ENCODE measurements at regions not wholly inside any gene's neighbourhood (a gene's known extent, or its start where the extent isn't known, plus 50 kb on each side); places are given as distances from the start of the nearest gene placed in this dataset.

DNA sequence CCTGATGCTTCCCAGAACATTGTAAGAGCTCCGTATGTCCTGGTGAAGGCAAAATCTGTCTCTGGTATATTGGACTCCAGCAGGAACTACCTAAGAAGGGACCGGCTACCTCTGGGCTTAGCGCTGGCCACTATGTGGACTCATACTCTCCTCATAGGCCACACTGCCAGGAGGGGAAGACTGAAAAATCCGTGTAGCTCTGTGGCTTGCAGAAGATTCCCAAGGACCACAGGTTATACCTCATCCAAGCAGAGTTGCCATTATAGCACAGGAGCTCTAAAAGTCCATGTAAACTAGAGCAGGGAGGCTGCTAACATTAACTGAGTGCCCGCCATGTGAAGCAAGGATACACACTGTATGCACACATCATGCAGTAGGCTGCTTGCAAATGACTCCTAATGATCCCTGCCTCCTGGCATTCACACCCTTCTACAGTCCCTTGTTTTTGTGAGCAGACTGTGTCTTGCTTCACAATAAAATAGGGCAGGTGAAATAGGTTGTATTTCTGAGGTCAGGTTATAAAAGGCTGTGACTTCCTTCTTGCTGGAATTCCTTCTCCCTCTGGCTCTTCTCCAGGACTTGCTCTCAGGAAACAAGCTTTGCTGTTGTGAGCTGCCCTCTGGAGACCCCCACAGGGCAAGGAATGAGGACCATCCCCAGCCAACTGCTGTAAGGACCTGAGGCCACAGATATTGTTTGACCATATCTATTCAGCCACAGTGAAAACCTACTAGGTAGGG, 192.6 kb upstream of the UBL3 start:
- peaks cover 13% of the 10 kb centered on the region for H3K4me1 Mint-ChIP-seq
- no peak overlapping the region for H3K4me3 Mint-ChIP-seq
- H3K27ac Mint-ChIP-seq: no peak overlapping the region
- no peak for ATAC-seq
- no peak for DNase-seq (ENCODE audit: low spot score in 2 of 2)
- no peaks in the 10 kb centered on the region for H3K36me3 Mint-ChIP-seq
- H3K9me3 Mint-ChIP-seq: no peaks in the 10 kb centered on the region

DNA sequence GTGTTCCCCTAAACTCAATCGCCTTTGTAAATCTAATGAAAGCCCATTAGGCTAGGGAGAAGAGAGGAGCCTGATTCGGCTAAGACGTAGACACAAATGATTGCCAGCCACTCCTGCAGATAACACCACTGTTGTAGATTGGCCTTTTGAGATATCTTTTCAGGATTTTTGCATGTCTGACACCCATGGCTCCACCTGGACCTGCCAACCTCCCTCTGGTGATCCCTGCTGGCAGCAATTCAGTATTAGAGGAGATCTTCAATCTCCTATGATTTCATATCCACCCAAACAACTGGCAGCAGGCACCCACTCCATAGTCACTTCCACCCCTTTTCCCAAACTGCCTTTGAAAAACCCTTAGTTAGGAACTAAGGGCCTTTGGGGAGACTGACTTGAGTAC, 191.9 kb upstream of the UBL3 start:
- DNase-seq (ENCODE audit: low spot score in 2 of 2) (no peak), ATAC-seq (no peak)
- H3K36me3 Mint-ChIP-seq: no peaks in the 10 kb centered on the region
- H3K27ac Mint-ChIP-seq: no peak overlapping the region
- peaks cover 10% of the 10 kb centered on the region for H3K4me1 Mint-ChIP-seq
- H3K4me3 Mint-ChIP-seq: no peak overlapping the region
- H3K9me3 Mint-ChIP-seq: no peaks in the 10 kb centered on the region

DNA sequence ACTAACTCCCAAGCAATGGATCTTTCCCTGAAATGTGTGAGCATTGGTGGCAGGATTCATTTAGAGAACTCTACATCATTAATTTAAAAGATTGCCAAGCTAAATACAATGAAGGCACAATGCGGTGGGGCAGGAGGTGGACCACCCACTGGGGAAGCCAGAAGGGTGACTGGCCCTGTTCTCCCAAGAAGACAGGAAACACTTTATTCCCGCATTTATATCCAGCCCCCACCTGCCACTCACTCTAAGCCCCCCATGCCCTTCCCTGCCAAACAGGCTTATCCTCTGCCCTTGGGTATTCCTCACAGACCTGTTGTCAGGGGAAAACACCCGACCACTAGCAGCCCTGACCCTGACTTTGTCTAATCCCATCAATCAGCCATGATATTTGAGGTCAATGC, 189.1 kb upstream of the UBL3 start:
- Mint-ChIP-seq H3K36me3 (no peaks in the 10 kb centered on the region), H3K4me1 (no peaks in the 10 kb centered on the region), H3K4me3 (no peak overlapping the region), H3K27ac (no peak overlapping the region), H3K9me3 (no peaks in the 10 kb centered on the region)
- DNase-seq (ENCODE audit: low spot score in 2 of 2): no peak
- no peak for ATAC-seq

DNA sequence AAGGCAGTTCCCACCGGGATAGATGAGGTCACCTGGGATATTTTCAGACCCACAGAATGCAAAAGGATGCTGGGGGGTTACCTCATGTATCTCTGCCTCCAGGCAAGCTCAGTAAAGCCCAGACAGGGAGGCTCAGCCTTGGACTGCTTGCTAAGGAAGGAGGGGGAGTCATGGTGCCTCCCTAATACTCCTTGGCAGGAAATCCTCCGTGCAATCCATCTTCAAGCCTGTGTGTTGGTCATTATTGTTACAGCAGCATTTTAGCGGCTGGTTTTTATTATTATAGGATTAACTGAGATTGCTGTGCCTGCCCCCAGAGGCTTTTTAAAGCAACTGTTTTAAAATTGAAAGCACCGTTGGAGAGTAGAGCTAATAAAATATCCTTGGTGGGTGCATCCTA, 188.5 kb upstream of the UBL3 start:
- Mint-ChIP-seq H3K27ac (no peak overlapping the region), H3K9me3 (no peaks in the 10 kb centered on the region)

DNA sequence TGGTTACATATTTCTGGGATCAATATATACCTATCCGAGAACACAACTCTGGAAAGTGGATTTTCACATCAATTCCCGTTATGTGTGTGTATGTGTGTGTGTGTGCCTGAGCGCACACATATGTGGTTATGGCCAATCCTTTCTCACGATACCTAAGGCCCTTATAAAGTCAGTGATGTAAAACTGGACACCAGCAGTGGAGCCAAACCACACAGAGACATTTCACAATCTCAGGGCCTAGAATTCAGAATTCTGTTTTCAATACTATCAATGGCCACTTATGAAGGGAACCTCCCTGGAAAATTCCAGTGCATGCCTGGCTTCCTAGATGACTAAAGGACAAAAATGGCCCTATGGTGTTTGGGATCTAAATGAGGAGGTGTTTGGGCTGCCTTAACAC, 187.3 kb upstream of the UBL3 start:
- ATAC-seq (no peak), DNase-seq (ENCODE audit: low spot score in 2 of 2) (no peak)
- no peaks in the 10 kb centered on the region for H3K36me3 Mint-ChIP-seq
- no peak overlapping the region for H3K4me3 Mint-ChIP-seq
- no peak overlapping the region for H3K27ac Mint-ChIP-seq
- no peaks in the 10 kb centered on the region for H3K9me3 Mint-ChIP-seq
- H3K4me1 Mint-ChIP-seq: peaks cover 9% of the 10 kb centered on the region

More for the DNA sequence above, 188.5 kb upstream of the UBL3 start:
- DNase-seq (ENCODE audit: low spot score in 2 of 2) (no peak), ATAC-seq (no peak)
- Mint-ChIP-seq H3K4me3 (no peak overlapping the region), H3K36me3 (no peaks in the 10 kb centered on the region), H3K4me1 (peaks cover 2% of the 10 kb centered on the region)

DNA sequence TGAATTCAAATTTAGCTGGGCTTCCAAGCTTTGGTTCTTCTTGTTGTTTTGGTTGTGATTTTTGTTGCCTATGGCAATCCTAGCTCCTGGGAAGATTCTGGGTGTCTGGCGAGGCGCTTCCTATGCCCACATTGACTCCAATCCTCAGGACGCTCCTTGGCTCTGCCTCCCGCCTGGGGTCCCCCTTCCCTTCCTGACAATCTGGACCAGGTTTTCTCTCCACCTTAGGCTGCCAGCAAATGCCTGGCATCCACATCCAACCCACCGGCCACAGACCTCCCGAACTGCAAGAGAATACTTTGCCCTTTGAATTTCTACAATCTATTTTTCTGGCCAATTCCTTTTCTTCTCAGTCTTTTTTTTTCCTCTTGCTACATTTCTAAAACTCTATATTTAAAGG, 186.9 kb upstream of the UBL3 start:
- Mint-ChIP-seq H3K27ac (no peak overlapping the region), H3K4me3 (no peak overlapping the region), H3K36me3 (no peaks in the 10 kb centered on the region), H3K9me3 (no peaks in the 10 kb centered on the region), H3K4me1 (peaks cover 9% of the 10 kb centered on the region)
- no peak for ATAC-seq
- DNase-seq (ENCODE audit: low spot score in 2 of 2): no peak

DNA sequence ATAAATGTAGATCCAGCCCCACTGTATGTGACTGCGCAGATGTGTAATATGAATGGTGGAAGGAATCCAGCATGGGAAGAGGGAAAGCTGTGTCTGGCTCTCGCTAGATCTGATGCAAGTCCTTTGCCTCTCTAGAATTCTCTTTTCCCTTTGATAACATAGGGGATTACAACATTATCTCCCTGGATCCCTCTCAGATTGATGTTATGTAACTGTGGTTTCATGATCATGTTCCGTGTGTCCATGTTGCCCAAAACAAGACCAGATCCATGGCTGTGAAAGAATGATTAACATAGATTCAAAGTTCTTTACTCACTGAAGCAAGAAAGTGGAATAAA, 184.0 kb upstream of the UBL3 start:
- H3K27ac Mint-ChIP-seq: no peak overlapping the region
- H3K36me3 Mint-ChIP-seq: no peaks in the 10 kb centered on the region
- no peak for ATAC-seq
- no peak overlapping the region for H3K4me3 Mint-ChIP-seq
- no peak for DNase-seq (ENCODE audit: low spot score in 2 of 2)
- H3K4me1 Mint-ChIP-seq: peaks cover 9% of the 10 kb centered on the region
- H3K9me3 Mint-ChIP-seq: no peaks in the 10 kb centered on the region

DNA sequence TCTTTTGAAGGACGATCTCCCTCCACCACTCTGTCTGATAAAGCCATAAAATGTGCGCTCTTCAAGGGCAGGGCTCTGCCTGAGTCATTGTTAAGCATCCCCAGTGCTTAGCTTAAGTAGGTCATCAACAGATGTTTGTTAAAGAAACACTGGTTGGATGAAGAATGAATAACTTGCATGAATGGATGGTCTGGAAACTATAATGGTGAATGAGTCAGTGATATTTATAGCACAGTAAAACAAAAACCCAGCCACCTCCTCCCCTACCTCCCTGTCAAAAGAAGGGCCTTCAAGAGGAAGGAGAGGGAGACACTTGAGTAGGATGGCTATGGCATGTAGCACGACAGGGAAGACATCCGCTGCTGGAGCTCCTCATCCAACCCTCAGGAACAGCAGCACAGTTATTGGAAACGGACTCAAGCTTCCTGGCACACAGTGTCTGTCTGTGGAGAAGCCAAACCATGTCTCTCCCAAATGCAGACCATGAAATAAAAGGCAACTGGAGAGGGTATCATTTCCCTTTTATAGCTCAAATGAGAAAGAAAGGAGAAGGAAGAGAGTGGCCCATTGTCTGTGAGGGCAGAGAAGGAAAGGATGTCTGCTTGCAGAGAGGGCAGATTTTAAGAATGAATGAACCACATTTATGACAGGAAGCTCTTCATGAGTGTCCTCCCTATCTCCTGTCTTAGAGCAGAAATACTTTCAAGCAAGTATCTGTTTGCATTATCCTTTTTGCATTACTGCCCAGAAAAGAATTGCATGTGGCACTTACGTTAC, 183.5 kb upstream of the UBL3 start:
- peak; percentile 87 for ATAC-seq

DNA sequence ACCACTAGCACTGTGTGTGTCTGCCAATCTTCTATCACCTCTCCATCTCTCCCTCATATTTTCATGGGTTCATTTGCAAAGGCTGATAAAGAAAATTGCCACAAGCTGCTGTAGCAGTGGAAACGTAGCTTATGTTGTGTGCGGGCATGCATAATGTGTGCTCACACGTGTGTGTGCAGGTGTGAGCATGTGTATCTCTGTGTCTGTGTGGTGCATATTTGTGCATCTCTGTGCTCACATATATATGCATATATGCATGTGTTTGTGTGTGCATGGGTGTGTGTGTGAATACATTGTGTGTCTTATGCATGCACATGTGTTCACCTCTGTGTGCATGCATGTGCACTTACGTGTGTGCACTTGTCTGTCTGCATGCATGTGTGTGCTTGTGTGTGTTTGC, 181.8 kb upstream of the UBL3 start:
- H3K27ac Mint-ChIP-seq: no peak overlapping the region
- H3K36me3 Mint-ChIP-seq: no peaks in the 10 kb centered on the region
- DNase-seq (ENCODE audit: low spot score in 2 of 2) (no peak), ATAC-seq (no peak)
- no peak overlapping the region for H3K4me3 Mint-ChIP-seq
- H3K9me3 Mint-ChIP-seq: no peaks in the 10 kb centered on the region
- H3K4me1 Mint-ChIP-seq: peaks cover 9% of the 10 kb centered on the region

More for the DNA sequence above, 183.5 kb upstream of the UBL3 start:
- no peaks in the 10 kb centered on the region for H3K9me3 Mint-ChIP-seq
- DNase-seq (ENCODE audit: low spot score in 2 of 2): no peak
- H3K4me3 Mint-ChIP-seq: no peak overlapping the region
- peaks cover 9% of the 10 kb centered on the region for H3K4me1 Mint-ChIP-seq
- no peaks in the 10 kb centered on the region for H3K36me3 Mint-ChIP-seq
- no peak overlapping the region for H3K27ac Mint-ChIP-seq

DNA sequence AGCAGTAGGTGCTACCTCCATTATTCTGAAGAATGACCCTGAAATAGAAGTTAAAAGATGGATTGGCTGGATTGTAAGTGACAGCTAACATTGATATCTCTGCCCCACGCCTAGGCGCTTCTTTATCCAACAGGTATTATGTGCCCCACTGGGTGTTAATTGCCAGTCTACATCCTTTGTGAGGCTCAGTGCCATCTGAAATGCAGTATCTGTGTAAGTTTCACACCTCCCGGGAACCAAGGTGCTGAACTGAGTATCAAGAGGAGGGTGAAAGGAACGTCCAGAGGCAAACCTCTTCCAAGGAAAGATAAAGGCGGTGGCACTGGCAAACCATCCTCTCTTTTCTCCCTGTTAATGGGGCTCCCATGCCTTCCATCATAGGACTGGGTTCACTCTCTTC, 181.1 kb upstream of the UBL3 start:
- ATAC-seq: no peak
- H3K9me3 Mint-ChIP-seq: no peaks in the 10 kb centered on the region
- no peak overlapping the region for H3K27ac Mint-ChIP-seq
- H3K4me3 Mint-ChIP-seq: no peak overlapping the region
- H3K36me3 Mint-ChIP-seq: no peaks in the 10 kb centered on the region
- H3K4me1 Mint-ChIP-seq: peaks cover 9% of the 10 kb centered on the region
- DNase-seq (ENCODE audit: low spot score in 2 of 2): no peak

DNA sequence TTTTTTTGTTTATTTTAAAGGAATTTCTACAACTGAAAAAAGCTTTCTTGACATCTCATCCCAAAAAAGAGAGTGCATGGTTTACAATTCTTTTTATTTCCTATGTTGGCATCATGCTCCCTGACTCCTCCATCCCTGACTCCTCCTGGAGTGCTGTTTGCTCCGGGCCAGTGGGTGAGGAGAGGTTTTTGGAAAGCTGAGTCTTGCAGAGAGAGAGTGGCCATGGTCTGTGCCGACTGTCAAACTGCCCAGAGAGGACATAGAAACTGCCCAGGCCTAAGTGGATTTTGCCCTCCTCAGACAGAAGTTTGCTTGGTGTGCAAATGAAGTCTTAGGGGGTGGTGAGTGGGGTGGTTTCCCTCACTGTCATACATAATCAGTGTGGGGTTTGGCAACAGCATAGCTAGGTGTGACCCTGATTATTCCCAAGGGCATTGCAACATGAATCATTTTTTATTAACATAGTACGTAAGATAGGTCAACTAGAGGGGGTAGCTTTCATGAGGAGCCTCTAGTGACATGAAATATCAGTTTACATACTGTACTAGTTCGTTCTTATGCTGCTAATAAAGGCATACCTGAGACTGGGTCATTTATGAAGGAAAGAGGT, 179.8 kb upstream of the UBL3 start:
- Mint-ChIP-seq H3K27ac (no peak overlapping the region), H3K4me3 (no peak overlapping the region), H3K9me3 (no peaks in the 10 kb centered on the region), H3K36me3 (no peaks in the 10 kb centered on the region), H3K4me1 (peaks cover 9% of the 10 kb centered on the region)
- DNase-seq (ENCODE audit: low spot score in 2 of 2) (no peak), ATAC-seq (no peak)

DNA sequence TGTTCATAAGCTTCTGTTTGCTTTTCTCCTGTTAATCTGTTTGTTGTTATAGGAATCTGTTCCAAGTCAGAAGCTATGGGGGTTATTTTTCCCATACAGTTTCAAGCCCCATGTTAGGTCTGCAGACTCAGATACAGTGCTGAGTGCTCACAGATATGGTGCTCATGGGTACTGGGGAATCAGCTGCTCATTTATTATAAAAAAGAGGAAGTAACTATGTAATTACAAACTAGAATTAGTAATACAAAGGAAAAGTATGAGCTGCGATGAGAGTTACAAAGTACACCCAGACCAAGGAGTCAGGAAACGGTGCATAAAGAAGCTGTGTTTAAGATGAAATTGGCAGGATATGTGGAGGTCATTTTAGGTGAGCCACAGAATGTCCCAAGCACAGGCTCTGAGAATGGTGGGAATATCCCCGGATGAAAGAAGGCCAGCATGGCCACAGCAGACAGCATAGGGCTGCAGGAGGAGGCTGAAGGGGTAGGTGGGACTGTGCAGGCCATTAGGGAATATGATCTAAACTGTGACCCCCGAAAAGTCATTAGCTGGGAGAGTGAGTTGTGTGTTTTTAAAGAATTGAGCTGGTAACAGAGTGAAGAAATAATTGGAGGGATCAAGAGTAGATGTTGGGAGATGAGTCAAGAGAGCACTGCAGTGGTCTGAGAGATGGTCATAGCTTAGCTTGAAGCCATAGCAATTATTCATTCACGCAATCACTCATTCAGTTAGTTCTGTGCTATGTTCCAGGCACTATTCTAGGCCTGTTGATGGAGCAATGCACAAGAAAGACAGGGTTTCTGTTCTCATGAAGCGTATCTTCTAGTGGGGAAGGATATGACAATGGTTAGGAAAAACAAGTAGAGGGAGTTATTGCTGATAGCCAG, 177.4 kb upstream of the UBL3 start:
- no peaks in the 10 kb centered on the region for H3K4me1 Mint-ChIP-seq
- ATAC-seq: no peak
- DNase-seq (ENCODE audit: low spot score in 2 of 2): no peak
- H3K4me3 Mint-ChIP-seq: no peak overlapping the region
- H3K27ac Mint-ChIP-seq: no peak overlapping the region
- H3K9me3 Mint-ChIP-seq: no peaks in the 10 kb centered on the region
- no peaks in the 10 kb centered on the region for H3K36me3 Mint-ChIP-seq

DNA sequence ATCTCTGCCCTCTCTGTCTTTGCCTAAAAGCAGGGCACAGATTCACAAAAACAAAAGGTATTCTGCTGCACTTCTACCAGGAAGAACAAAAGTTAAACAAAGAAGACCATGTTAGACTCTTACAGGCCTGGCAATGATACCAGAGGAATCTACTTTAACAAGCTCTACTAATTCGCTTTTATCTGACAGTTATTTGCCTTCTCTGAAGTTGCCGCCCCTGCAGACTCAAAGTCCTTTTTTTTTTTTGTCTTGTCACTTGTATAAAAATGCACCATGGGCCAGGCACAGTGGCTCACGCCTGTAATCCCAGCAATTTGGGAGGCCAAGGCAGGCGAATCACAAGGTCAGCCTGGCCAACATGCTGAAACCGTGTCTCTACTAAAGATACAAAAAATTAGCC, 176.5 kb upstream of the UBL3 start:
- no peak overlapping the region for H3K4me3 Mint-ChIP-seq
- no peak overlapping the region for H3K27ac Mint-ChIP-seq
- H3K9me3 Mint-ChIP-seq: no peaks in the 10 kb centered on the region
- ATAC-seq (no peak), DNase-seq (ENCODE audit: low spot score in 2 of 2) (no peak)
- no peaks in the 10 kb centered on the region for H3K4me1 Mint-ChIP-seq
- no peaks in the 10 kb centered on the region for H3K36me3 Mint-ChIP-seq

DNA sequence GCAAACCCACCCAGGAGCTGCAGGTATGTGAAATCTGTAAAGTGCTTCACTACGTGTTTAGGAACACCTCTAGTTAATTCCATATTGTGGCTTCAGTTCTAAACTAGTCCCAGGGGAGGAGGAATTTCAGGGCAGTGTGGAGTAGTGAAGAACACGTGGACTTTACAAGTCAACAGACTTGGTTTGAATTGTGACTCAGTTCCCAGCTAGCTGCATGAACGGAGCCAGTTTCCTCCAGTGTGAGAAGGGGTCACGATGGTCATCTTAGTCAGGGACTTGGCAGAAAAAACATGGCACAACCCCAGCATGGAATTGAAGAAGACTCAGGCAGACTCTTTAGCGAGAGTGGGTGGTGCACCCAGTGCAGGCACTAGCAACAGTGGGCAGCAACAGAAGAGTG, 175.7 kb upstream of the UBL3 start:
- DNase-seq (ENCODE audit: low spot score in 2 of 2): no peak
- no peak overlapping the region for H3K27ac Mint-ChIP-seq
- H3K4me3 Mint-ChIP-seq: no peak overlapping the region
- H3K4me1 Mint-ChIP-seq: no peaks in the 10 kb centered on the region
- no peaks in the 10 kb centered on the region for H3K9me3 Mint-ChIP-seq
- no peak for ATAC-seq
- no peaks in the 10 kb centered on the region for H3K36me3 Mint-ChIP-seq

DNA sequence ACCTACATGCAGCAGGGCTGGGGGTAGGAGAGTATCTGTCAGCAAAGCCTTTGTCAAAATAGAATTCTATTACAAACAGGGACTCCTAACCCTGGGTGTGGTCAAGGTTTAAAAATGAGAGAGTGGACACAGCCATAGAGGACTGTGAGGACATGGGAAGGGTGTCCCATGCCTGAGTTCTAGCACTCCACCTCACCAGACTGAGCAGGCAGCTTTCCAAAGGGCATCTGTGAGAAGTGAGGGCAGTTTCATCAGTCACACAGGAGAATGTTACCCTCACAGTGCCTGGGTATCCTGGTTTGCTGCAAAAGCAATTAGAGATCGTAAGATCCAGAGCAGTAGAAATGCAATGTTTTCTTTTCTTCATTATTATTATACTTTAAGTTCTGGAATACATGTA, 174.9 kb upstream of the UBL3 start:
- H3K4me1 Mint-ChIP-seq: no peaks in the 10 kb centered on the region
- H3K27ac Mint-ChIP-seq: no peak overlapping the region
- H3K4me3 Mint-ChIP-seq: no peak overlapping the region
- H3K9me3 Mint-ChIP-seq: no peaks in the 10 kb centered on the region
- H3K36me3 Mint-ChIP-seq: no peaks in the 10 kb centered on the region
- DNase-seq (ENCODE audit: low spot score in 2 of 2) (no peak), ATAC-seq (no peak)

Data from stimulated activated effector memory CD8-positive, alpha-beta T cell treated with anti-CD3 and anti-CD28 coated beads, Interleukin-12 subunit alpha, Interleukin-12 subunit beta, amount 100 ng/mL, for 72 hours (primary cell).